NCI-H2196 (cell line): ENCODE measurements at regions not wholly inside any gene's neighbourhood (a gene's known extent, or its start where the extent isn't known, plus 50 kb on each side); places are given as distances from the start of the nearest gene placed in this dataset.
"Not testable (repeated sequence)": the region's sequence is repeated elsewhere in the genome, so short reads cannot be mapped to it uniquely, and the experiment has no call there.

Experiments
- DNase-seq: peaks from one replicate; lab custom pipeline; 2025; ENCODE audit not compliant: unreplicated experiment; lab: John Stamatoyannopoulos, UW

- not testable (repeated sequence) for DNase-seq
These were observed 119.2 kb downstream of the SEPTIN14 start for GRCh38 chr7:55743454-55743717.

- not testable (repeated sequence) for DNase-seq
These were observed 119.7 kb downstream of the SEPTIN14 start for GRCh38 chr7:55742651-55743453.

- DNase-seq: not testable (repeated sequence)
These were observed 120.6 kb downstream of the SEPTIN14 start for GRCh38 chr7:55741721-55742631.

GRCh38 chr7:55740633-55741250 is 121.8 kb downstream of the SEPTIN14 start:
- DNase-seq: not testable (repeated sequence)

GRCh38 chr7:55740053-55740452 is 122.5 kb downstream of the SEPTIN14 start:
- DNase-seq: not testable (repeated sequence)

GRCh38 chr7:55736641-55737221 is 125.8 kb downstream of the SEPTIN14 start:
- DNase-seq: not testable (repeated sequence)

GRCh38 chr7:55733241-55734140 is 129.1 kb downstream of the SEPTIN14 start:
- DNase-seq: no peak

GRCh38 chr7:55731931-55732330 is 130.6 kb downstream of the SEPTIN14 start:
- no peak for DNase-seq

GRCh38 chr7:55730197-55730596 is 132.4 kb downstream of the SEPTIN14 start:
- no peak for DNase-seq

- DNase-seq: no peak
These were observed 139.0 kb downstream of the SEPTIN14 start for GRCh38 chr7:55723621-55723941.

GRCh38 chr7:55722874-55723620 is 139.5 kb downstream of the SEPTIN14 start:
- not testable (repeated sequence) for DNase-seq

GRCh38 chr7:55721004-55721403 is 141.5 kb downstream of the SEPTIN14 start:
- not testable (repeated sequence) for DNase-seq

- DNase-seq: not testable (repeated sequence)
These were observed 143.1 kb upstream of the VOPP1 start for GRCh38 chr7:55715247-55715867.

- not testable (repeated sequence) for DNase-seq
These were observed 142.1 kb upstream of the VOPP1 start for GRCh38 chr7:55714370-55714769.

GRCh38 chr7:55710312-55710711 is 138.0 kb upstream of the VOPP1 start:
- DNase-seq: not testable (repeated sequence)

GRCh38 chr7:55708028-55708427 is 135.7 kb upstream of the VOPP1 start:
- not testable (repeated sequence) for DNase-seq

- not testable (repeated sequence) for DNase-seq
These were observed 135.1 kb upstream of the VOPP1 start for GRCh38 chr7:55707410-55707809.

GRCh38 chr7:55706451-55707195 is 134.3 kb upstream of the VOPP1 start:
- DNase-seq: not testable (repeated sequence)
